ENCODE measurements at regions not wholly inside any gene's neighbourhood (a gene's known extent, or its start where the extent isn't known, plus 50 kb on each side); places are given as distances from the start of the nearest gene placed in this dataset.

DNA sequence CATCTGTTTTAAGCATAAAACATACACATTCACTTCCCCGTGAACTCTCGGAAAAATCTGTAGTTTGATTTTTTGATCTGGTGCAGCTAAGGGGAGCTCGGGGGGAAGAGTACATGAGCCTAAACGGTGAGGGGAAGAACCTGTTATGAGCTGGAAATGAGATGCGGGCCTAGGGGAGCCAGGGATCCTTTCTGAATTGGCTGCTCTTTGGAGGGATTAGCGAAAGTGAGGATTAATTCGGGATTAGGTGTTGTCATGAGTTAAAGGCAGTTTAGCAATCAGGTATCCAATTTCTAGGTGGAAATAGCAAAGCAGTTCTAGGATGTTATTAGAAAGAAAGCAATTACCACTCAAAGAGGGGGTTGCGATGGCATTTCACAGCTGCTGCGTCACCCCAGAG, 51.1 kb upstream of the ADARB2 start:
- no peak for DNase-seq (ENCODE audit: low spot score in 2 of 2)
- intact Hi-C loops (cut with DNase I; ENCODE audit: low total_unique reads), result no loop called here
- Histone ChIP-seq H3K27ac (no peak overlapping the region), H3K4me3 (no peak overlapping the region), H3K4me1 (no peaks in the 10 kb centered on the region), H3K36me3 (no peaks in the 10 kb centered on the region), H3K9me3 (no peaks in the 10 kb centered on the region), H3K27me3 (peaks cover 0 to 5% of the 10 kb centered on the region in 2 donors)
- TF ChIP-seq POLR2A (IDR thresholded peaks at IDR 0.05) (no peak), POLR2AphosphoS5 (IDR thresholded peaks at IDR 0.05) (no peak)
- TF ChIP-seq, protein P1, sequence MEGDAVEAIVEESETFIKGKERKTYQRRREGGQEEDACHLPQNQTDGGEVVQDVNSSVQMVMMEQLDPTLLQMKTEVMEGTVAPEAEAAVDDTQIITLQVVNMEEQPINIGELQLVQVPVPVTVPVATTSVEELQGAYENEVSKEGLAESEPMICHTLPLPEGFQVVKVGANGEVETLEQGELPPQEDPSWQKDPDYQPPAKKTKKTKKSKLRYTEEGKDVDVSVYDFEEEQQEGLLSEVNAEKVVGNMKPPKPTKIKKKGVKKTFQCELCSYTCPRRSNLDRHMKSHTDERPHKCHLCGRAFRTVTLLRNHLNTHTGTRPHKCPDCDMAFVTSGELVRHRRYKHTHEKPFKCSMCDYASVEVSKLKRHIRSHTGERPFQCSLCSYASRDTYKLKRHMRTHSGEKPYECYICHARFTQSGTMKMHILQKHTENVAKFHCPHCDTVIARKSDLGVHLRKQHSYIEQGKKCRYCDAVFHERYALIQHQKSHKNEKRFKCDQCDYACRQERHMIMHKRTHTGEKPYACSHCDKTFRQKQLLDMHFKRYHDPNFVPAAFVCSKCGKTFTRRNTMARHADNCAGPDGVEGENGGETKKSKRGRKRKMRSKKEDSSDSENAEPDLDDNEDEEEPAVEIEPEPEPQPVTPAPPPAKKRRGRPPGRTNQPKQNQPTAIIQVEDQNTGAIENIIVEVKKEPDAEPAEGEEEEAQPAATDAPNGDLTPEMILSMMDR (IDR thresholded peaks at IDR 0.05), result no peak
